SK-N-MC (cell line): ENCODE measurements at regions not wholly inside any gene's neighbourhood (a gene's known extent, or its start where the extent isn't known, plus 50 kb on each side); places are given as distances from the start of the nearest gene placed in this dataset.

Source experiments
- EZH2 ChIP-seq: fragments of 200-600 bp; sonication (generic); IDR thresholded peaks from one replicate; pipeline ENCODE4 v1.6.1; 2017; ENCODE audit warnings: antibody characterized with exemption
- POLR2AphosphoS5 ChIP-seq: IDR thresholded peaks from 2 replicates; pipeline ENCODE4 v1.6.1; 2012; ENCODE audit warnings: mild to moderate bottlenecking, low read depth, low read length, borderline replicate concordance

GRCh38 chr21:36639769-36640168, 59.1 kb upstream of the SIM2 start:
- TF ChIP-seq EZH2 (no peak), POLR2AphosphoS5 (no peak)
